Right ventricle myocardium inferior (tissue), 1 donor: ENCODE measurements at regions not wholly inside any gene's neighbourhood (a gene's known extent, or its start where the extent isn't known, plus 50 kb on each side); places are given as distances from the start of the nearest gene placed in this dataset.

Experiments
- ATAC-seq: fragments of 200-7000 bp; cut with Tn5 transposase; one replicate; pipeline ENCODE4 v1.9.1; 2020; ENCODE audit warnings: mild to moderate bottlenecking, moderate library complexity
- DNase-seq: peaks from one replicate; pipeline ENCODE4 v3.0.0; 2021; ENCODE audit errors: missing footprints
- intact Hi-C: fragments of 100-400 bp; cut with DNase I; formaldehyde crosslinking; loops from one replicate; pipeline ENCODE4 v1.11.0; 2022
- donor health status: DM: no; HTN: yes; CAD: no; lungs with severe emphysema.

DNA sequence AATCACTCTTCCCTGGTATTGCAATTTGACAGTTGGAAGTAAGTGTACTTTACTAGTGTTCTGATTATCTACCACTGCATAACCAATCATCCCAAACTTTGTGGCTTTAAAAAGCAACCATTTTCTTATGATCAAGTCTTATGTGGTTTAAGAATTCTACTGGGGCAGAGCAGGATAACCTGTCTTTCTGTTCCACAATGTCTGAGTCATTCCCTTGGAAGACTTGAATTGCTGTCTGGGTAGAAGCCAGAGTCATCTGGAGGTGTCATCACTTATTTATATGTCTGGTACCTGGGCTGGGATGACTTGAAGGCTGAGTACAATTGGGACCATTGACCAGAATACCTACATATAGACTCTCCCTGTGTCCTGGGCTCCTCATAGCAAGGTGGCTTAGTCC, 644.3 kb downstream of the HDGFL1 start:
- intact Hi-C loops, result no loop called here
- ATAC-seq (no peak), DNase-seq (no peak)

DNA sequence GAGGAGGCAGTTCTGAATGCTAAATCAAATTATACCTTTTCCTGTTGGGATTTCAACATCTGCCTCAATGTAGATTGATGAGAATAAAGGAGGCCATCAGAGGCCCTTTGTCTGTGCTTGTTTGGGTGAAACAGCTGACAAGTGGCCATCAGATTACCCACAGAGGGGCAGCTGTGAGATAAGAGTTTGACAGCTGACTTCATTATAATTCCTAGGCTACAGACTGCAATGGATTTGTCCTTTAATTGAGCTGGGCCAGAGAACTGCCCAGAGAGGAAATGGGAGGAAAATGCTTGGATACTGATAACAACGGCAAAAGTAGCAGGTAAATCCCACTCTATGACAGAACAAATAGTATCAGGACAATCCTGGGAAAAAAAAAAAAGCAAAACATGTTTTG, 649.4 kb downstream of the HDGFL1 start:
- DNase-seq (no peak), ATAC-seq (no peak)
- intact Hi-C loops, result no loop called here

DNA sequence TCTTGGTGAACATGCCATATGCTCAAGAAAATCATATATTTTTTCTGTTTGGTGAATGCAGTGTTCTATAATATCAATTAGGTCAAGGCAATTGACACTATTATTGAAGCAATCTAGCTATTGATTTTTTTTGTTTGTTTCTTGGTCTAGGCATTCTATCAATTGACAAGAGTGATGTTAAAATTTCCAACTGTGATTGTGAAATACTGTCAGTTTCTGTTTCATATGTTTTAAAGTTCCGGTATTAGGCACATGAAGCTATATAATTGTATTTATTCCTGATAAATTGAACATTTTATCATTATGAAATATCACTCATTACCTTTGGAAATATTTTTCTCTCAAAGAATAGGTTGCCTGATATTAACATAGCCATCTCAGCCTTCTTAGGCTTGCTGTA, 653.4 kb downstream of the HDGFL1 start:
- intact Hi-C loops, result no loop called here
- DNase-seq (no peak), ATAC-seq (no peak)

DNA sequence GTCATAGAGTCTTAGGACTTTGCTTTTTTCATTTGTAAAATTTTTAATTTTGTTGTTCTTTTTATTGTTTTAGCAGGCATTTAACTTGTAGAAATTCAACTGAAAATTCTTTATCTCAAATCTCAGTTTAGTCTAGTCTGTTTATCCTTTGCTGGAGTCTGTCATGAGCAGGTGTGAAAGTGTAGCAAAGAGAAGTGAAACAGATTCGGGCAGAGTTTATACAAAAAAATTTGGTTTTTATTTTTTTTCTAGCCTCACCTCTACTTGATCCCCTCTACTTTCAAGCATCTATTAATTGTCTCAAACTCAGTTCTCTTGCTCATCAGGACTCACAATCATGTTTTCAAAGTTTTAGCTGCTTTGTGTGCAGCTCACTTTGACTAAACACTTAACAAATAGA, 655.2 kb downstream of the HDGFL1 start:
- DNase-seq (no peak), ATAC-seq (no peak)

DNA sequence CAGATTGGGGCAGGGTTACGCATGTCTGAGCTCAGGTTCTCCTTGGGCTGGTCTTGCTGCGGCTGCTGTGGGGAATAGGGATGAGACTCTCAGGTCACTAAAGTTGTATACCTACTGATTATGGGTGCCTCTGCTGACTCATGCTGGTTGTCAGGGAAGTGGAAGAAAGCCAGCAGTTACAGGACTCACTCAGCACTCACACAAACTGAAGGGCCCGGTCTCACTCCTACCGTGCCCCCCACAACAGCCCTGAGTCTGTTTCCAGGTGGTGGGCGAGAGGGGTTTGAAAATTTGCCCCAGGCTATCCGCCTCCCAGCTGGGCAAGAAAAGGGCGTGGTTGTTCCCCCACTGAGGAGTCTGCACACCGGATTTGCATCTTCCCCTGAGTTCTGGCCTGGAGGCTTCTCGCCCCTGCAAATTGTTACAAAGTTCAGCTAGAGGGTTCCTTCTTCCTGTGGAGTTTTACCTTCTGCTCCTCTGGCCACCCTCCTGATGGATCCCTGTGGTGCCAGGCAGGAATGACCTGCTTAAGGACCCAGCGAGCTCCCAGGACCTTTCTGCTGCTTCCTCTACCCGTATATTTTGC, 659.2 kb downstream of the HDGFL1 start:
- intact Hi-C loops, result no loop called here
- no peak for DNase-seq
- ATAC-seq, result no peak

More for the DNA sequence above, 655.2 kb downstream of the HDGFL1 start:
- intact Hi-C loops, result no loop called here

DNA sequence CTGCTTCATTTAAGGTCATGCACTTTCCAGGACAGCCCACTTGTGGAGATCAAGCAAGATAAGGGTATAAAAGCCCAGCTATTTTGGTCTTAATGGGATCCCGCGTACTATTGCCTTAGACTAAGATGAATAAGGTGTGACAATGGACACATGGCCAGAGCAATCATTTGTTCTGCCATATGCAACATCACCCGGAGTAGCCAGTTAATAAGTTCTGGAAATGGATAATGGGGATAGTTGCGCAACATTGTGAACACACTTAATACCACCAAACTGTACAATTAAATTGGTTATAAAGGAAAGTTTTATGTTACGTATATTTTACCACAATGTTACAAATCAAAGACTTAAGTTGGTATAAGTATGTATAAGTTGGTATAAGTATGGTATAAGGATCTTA, 674.5 kb downstream of the HDGFL1 start:
- no peak for DNase-seq
- ATAC-seq, result no peak
- intact Hi-C loops, result no loop called here

DNA sequence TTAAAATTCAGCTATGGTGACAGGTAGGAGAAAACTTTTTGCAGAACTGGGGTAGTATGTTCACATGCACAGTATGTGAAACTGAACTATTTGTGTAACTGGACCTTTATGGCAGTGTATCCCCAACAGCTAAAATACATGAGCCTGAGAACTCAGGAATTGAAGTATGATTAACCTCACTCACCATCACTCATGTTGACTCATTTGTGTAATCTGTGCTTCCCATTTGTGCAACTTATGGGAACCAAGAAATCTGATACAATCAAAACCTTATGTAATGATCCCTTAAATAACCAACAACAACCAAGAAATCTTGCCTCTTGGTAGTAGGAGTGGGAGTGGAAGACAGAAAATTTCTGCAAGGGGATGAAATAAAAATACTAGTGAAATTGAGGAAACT, 674.9 kb downstream of the HDGFL1 start:
- no peak for DNase-seq
- intact Hi-C loops, result no loop called here

DNA sequence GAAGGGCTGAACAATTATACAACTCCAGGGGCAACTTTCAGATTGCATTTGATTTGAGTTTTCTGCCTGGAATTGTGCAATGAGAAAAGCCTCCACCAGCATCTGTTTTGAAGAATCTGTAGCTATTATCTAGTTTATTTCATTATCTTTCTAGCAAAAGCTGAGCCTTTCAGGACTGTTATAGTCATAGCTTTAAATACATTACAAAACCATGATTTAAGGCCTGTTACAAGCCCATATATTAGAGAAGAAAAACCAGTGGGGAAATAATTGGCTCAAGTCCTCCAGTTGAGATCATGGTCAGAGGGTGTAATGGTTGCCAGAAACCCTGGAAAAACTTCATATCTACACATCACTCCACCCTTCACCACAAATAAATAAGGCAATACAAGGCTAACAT, 676.2 kb downstream of the HDGFL1 start:
- intact Hi-C loops, result no loop called here
- DNase-seq (no peak), ATAC-seq (no peak)

More for the DNA sequence above, 674.9 kb downstream of the HDGFL1 start:
- no peak for ATAC-seq

DNA sequence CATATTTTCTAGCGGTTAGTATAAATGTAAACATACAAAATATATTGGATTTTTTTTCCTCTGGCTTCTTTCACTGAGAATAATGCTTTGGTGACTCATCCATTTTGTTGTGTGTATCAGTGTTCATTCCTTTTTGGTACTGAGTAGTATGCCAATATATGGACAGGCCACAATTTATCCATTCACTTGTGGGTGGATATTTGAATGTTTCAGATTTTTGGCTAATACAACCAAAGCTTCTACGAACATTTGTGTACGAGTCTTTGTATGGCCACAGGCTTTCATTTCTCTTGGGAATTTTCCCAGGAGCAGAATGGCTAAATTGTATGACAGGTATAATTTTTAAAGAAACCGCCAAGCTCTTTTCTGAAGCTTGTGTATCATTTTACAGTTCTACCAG, 677.5 kb downstream of the HDGFL1 start:
- ATAC-seq (no peak), DNase-seq (no peak)
- intact Hi-C loops, result no loop called here

DNA sequence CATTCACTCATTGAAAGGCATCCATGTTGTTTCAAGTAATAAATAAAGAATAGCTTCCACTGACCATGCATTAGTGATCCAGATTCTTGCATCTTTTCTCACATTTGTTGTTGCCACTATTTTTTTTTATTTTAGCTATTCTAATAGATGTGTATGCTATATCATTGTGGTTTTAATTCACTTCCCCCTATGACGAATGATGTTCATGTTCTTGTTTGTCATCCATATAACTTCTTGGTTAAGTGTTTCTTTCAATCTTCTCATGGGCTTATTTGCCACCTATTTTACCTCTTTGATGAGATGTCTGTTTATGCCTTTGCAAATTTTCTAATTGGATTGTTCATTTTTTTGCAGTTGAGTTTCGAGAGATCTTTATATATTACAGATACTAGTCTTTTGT, 681.2 kb downstream of the HDGFL1 start:
- no peak for ATAC-seq
- intact Hi-C loops, result no loop called here
- no peak for DNase-seq

DNA sequence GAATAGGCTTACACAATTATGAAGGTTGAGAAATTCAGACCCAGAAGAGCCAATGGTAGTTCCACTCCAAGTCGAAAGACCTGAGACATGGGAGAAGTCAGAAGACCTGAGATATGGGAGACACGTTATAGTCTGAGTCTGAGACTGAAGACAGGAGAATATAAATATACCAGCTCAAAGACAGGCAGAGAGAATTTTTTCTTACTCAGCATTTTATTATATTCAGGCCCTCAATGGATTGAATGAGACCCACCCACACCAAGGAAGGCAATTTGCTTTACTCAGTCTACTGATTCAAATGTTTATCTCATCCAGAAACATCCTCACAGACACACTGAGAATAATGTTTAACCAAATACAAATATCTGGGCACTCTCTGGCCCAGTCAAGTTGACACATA, 693.5 kb downstream of the HDGFL1 start:
- DNase-seq (no peak), ATAC-seq (no peak)
- intact Hi-C loops, result no loop called here

DNA sequence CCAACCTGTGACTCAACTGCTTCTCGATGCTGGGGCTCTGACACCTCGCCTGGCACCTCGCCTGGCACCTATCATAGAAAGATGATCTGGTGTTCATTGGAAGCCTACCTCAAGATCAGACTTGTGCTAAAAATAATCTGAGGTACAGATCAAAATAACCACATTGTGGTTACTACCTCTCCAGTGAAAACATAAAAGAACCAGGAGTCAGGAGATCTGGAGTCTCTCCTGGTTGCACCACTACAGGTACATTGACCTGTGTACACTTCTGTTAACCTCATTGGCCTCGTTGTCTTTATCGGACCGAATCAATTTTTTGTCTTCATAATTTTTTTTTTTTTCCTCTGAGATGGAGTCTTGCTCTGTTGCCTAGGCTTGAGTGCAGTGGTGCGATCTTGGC, 695.9 kb downstream of the HDGFL1 start:
- intact Hi-C loops, result no loop called here
- ATAC-seq (no peak), DNase-seq (no peak)

DNA sequence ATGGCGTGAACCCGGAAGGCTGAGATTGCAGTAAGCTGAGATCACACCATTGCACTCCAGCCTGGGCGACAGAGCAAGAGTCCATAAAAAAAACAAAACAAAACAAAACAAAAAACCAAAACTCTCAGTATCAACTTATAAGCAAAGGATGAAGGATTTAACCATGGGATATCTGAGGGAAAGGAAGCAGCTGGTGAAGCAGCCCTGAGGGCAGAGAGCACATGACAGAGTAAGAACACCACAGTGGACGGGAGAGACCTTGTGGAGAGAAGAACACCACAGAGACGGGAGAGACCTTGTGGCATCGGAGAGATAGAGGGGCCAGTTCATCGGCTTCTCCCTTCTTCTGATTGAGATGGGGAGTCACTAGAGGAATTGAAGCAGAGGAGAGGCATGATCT, 697.2 kb downstream of the HDGFL1 start:
- intact Hi-C loops, result no loop called here
- DNase-seq (no peak), ATAC-seq (no peak)

DNA sequence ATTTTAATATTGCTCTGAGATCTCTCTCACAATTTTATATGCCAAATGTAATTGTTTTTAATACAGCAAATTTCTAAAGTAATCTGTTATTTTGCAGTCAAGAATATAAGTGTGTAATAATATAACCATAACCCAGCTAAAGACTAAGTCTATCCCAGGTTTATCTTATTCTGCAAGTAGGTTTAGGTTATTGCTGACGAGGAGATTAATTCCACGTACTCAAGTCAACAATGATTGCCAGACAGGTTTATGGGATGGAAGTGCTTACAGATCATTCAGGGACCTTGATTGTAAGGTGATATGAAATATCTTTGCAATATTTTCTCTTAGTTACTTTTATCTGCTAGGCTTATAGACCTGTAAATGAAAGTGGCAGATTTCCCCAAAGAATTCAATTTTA, 698.3 kb downstream of the HDGFL1 start:
- DNase-seq (no peak), ATAC-seq (no peak)
- intact Hi-C loops, result no loop called here

DNA sequence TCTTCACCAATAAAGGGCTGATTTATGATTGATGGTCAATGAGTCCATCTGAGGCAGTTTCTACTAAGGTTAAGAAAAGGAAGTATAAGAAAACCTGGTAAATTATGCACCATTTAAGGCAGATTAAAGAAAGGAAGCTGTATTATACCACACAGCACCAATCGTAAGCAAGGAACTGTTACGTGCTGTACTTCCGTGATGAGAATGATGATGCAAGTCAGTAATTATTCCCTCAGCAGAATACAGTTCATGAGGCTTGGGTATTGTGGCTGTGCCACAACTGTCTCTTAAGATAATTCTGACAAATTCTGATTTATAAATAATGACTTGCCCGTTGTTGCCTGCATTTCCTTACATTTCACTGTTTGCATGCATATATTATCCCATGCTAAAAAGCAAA, 699.0 kb downstream of the HDGFL1 start:
- ATAC-seq, result no peak
- intact Hi-C loops, result no loop called here
- DNase-seq, result no peak

DNA sequence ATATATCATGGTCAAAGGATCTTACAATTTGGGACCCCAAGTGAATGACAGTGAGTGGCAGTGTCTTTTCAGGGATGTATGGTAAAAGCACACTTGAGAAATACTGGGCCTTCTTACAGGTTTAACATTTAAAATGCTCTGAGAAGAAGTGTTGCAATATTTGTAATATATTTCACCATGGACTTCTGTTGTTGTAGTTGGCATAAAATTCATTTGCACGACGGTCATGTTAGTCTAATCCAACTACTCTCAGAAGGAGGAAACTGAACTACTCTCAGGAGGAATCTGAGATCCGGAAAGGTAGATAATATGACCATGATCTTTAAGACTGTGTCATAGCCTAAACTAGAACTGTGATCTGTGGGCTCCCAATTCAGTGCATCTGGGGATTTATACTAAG, 700.1 kb downstream of the HDGFL1 start:
- no peak for ATAC-seq
- intact Hi-C loops, result no loop called here
- no peak for DNase-seq

DNA sequence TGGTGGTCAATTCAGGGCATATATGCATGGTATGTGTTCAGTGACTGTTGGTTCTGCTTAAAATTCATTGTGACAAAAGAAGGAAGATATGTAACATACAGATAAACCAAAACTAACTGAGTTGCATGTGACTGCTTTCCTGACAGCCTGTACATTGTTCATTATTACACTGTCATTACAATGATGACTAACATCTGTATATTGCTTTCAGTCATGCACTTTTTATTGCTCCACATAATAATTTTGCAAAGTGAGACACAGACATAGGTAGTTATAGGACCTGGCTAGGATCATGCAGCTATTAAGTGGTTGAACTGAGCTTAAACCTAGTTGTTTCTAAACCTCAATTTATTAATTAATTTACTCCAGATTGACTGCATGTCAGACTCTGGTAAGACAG, 703.2 kb downstream of the HDGFL1 start:
- intact Hi-C loops, result no loop called here
- no peak for DNase-seq
- no peak for ATAC-seq

DNA sequence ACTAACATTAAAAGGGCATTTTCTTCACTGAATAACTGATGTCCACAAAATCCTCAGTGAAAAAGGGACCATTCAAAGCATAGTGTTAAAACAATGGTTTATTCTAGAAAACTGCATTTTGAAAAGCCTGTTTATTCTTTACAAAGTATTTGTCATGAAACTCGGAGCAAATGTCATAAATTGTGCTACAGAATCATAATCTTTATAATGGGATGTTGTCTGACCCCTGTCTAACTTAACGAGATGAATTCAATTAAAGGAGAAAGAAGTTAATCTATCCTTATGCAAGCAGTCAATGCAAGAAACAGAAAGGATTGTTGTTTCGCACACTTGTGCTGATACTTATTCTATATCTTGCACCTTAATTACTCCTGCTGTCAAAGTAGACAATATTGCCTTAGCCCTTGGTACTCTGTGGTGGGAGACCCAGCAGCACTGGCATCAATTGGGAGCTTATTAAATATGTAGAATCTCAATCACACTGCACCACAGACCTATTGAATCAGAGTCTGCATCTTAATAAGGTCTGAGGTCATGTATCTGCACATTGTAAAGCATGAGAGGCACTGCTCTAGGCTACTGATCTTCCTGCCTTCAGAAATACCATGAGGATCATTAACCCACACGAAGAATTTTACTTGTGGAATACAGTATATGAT, 708.3 kb downstream of the HDGFL1 start:
- DNase-seq (no peak), ATAC-seq (no peak)
- intact Hi-C loops, result no loop called here

DNA sequence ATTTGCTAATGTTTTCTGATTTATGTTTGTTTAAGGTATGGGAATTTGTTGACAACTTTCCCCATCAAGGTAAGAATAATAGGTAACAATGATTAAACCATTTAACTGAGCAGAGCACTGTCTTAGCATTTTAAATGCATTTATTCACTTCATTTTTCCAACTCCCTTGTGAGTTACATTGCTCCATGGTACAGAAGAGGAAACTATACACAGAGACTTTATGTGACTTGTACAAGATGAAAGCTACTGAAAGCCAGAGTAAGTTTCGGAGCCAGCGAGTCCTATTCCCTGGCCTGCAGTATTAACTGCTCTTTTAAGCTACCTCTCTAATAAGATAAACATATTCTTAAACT, 708.8 kb downstream of the HDGFL1 start:
- intact Hi-C loops, result no loop called here
- ATAC-seq (no peak), DNase-seq (no peak)

DNA sequence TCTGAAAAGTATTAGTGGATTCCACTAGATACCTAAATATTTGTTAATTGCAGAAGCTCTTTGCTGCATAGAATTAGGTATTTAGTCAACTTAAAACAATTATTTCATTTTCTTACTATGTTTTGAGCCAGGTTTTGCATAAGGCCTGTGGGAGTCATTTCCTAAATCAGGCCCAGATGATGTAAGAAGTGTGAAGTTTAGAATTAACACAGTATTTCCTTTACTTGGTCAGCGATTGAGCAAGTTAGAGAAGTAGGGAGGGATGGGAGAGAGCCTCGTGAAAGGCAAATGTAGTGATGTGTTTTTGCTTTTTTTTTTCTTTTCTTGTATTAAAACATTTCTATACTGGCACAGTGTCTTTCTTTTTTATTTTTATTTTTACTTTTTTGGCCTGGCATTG, 711.1 kb downstream of the HDGFL1 start:
- DNase-seq, result no peak
- intact Hi-C loops, result no loop called here
- no peak for ATAC-seq

DNA sequence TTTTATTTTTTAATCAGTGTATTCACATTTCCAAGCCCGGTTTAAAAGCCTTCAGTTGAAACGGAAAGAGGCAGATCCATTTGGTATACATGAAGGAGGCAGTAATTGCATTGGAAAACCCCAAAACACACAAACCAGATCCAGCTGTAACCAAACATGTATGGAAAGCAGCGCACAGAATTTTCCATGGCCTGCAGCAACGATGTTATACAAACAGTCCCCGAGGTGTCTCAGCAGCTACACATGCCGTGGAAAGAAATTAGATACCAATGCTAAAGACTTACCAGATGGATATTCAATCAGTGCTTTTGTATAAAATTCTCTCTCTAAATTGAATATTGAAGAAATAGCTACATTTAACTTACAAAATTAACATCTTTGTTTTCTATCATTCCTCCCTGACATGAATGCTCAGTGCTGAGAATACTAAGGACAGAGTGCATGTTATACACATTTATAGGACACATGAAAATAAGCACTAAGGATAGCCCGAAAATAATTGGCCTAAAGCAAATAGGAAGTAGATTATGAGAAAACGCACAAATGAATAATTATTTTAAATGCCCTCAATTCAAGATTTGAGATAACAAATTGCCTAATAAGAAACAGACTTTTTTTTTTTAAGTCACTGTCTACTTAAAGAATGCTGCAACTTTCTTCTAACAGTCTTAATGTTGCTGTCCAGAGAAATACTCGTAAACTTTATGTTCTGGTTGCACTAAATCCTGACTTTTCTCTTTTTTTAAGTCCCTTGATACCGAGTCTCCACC, 713.1 kb downstream of the HDGFL1 start:
- intact Hi-C loops, result no loop called here
- ATAC-seq, result no peak
- no peak for DNase-seq
